A549 (cell line): ENCODE measurements at regions not wholly inside any gene's neighbourhood (a gene's known extent, or its start where the extent isn't known, plus 50 kb on each side); places are given as distances from the start of the nearest gene placed in this dataset.
A peak's percentile ranks its signal among the peaks of the same experiment; 100 is the strongest.

Experiments
- ATAC-seq, 2 experiments: fragments of 200-7000 bp in 1 of 2; fragments of >200 bp in 1 of 2; cut with Nextera tagmentation in 1 of 2; cut with Tn5 transposase in 1 of 2; 3 replicates each; pipeline versions ENCODE4 v1.8.0 to v1.9.1; 2018 to 2020; ENCODE audit warnings: mild to moderate bottlenecking in 1 of 2, moderate library complexity in 1 of 2
- CTCF ChIA-PET: fragments of 300-600 bp; sonication (Branson Sonifier 250); formaldehyde crosslinking; extraction: SDS; loops from one replicate; lab custom pipeline; 2021; ENCODE audit warnings: antibody characterized with exemption, inconsistent platforms; lab: Yijun Ruan, JAX
- POLR2A ChIA-PET: fragments of 350-600 bp; formaldehyde crosslinking; extraction: SDS; loops from one replicate; lab custom pipeline; 2021; ENCODE audit warnings: antibody characterized with exemption, inconsistent platforms; lab: Yijun Ruan, JAX
- DNase-seq, 2 experiments: peaks; one replicate each; pipeline versions ENCODE4 v3.0.0 to v3.0.0-alpha.2; 2011 to 2016; ENCODE audit warnings: low read depth in 1 of 2, low spot score in 1 of 2
- FAIRE-seq: peaks from 2 replicates; lab custom pipeline; 2011; peaks lifted over from hg19 to GRCh38; lab: Jason Lieb, UNC
- H3K27ac ChIP-seq, 2 experiments: fragments of >200 bp; sonication (Bioruptor Twin); formaldehyde crosslinking; 3 replicates each; pipeline ENCODE4 v1.5.1; 2016 to 2017
- H3K4me1 ChIP-seq: fragments of >200 bp; sonication (Bioruptor Twin); formaldehyde crosslinking; 3 replicates; pipeline ENCODE4 v1.6.1; 2016
- H3K4me2 ChIP-seq: fragments of >200 bp; sonication (Bioruptor Twin); formaldehyde crosslinking; 3 replicates; pipeline ENCODE4 v1.6.1; 2016
- H3K4me3 ChIP-seq: fragments of >200 bp; sonication (Bioruptor Twin); formaldehyde crosslinking; 3 replicates; pipeline ENCODE4 v1.5.1; 2016
- H3K9me3 ChIP-seq: fragments of >200 bp; sonication (Bioruptor Twin); formaldehyde crosslinking; 3 replicates; pipeline ENCODE4 v1.6.1; 2016
- CHD2 ChIP-seq: fragments of 150-350 bp; IDR thresholded peaks from 2 replicates; pipeline ENCODE4 v1.6.1; 2014; ENCODE audit warnings: low read length; ENCODE audit not compliant: partially characterized antibody
- E2F6 ChIP-seq: IDR thresholded peaks from 2 replicates; pipeline ENCODE4 v1.6.1; 2012; ENCODE audit warnings: low read depth, borderline replicate concordance
- EHF ChIP-seq: fragments of 250-450 bp; sonication (Bioruptor Pico); IDR thresholded peaks from 2 replicates; pipeline ENCODE4 v1.5.0; 2020; ENCODE audit warnings: mild to moderate bottlenecking
- EHMT2 ChIP-seq: fragments of 200-600 bp; sonication (generic); IDR thresholded peaks from 2 replicates; pipeline ENCODE4 v1.6.1; 2016; ENCODE audit warnings: antibody characterized with exemption, low read depth, mild to moderate bottlenecking, moderate library complexity
- FOXS1 ChIP-seq: fragments of 250-450 bp; sonication (Bioruptor Pico); IDR thresholded peaks from 2 replicates; pipeline ENCODE4 v1.5.0; 2020; ENCODE audit warnings: mild to moderate bottlenecking, moderate library complexity
- HDAC2 ChIP-seq: fragments of 200-600 bp; sonication (generic); IDR thresholded peaks from 2 replicates; pipeline ENCODE4 v1.6.1; 2016
- HES2 ChIP-seq: fragments of >200 bp; sonication (Bioruptor Twin); formaldehyde crosslinking; IDR thresholded peaks from 2 replicates; pipeline ENCODE4 v1.6.1; 2016
- HEYL ChIP-seq: fragments of 250-450 bp; sonication (Bioruptor Pico); IDR thresholded peaks from 2 replicates; pipeline ENCODE4 v1.8.0; 2021; ENCODE audit warnings: mild to moderate bottlenecking, moderate library complexity
- HOXB13 ChIP-seq: fragments of 250-450 bp; sonication (Bioruptor Pico); IDR thresholded peaks from 2 replicates; pipeline ENCODE4 v1.5.0; 2020; ENCODE audit warnings: low read depth, mild to moderate bottlenecking, moderate library complexity
- JUN ChIP-seq, 2 experiments: fragments of >200 bp; sonication (Bioruptor Twin); formaldehyde crosslinking; IDR thresholded peaks; 2 replicates in 1 of 2; 3 replicates in 1 of 2; pipeline ENCODE4 v1.6.1; 2016 to 2017
- MAZ ChIP-seq: fragments of 150-350 bp; IDR thresholded peaks from 2 replicates; pipeline ENCODE4 v1.6.1; 2014; ENCODE audit warnings: antibody characterized with exemption, low read depth, low read length, borderline replicate concordance
- MYC ChIP-seq: IDR thresholded peaks from 2 replicates; pipeline ENCODE4 v1.6.1; 2012; ENCODE audit warnings: mild to moderate bottlenecking, inconsistent platforms, low read length, improper control_type of control experiment, borderline replicate concordance
- NPAS2 ChIP-seq: fragments of 250-450 bp; sonication (Bioruptor Pico); IDR thresholded peaks from 2 replicates; pipeline ENCODE4 v1.8.0; 2022; ENCODE audit warnings: mild to moderate bottlenecking, moderate library complexity, borderline replicate concordance
- NR3C1 ChIP-seq: fragments of >200 bp; sonication (Bioruptor Twin); formaldehyde crosslinking; IDR thresholded peaks from 3 replicates; pipeline ENCODE4 v1.6.1; 2017
- POLR2AphosphoS2 ChIP-seq: conservative IDR thresholded peaks from 2 replicates; pipeline ENCODE4 v1.6.1; 2012; ENCODE audit warnings: low read length, improper control_type of control experiment, inconsistent platforms
- RFX5 ChIP-seq: fragments of 450-650 bp; IDR thresholded peaks from 2 replicates; pipeline ENCODE4 v1.7.1; 2014; ENCODE audit warnings: antibody characterized with exemption, mild to moderate bottlenecking, moderate library complexity
- RNF2 ChIP-seq: fragments of 200-600 bp; sonication (generic); IDR thresholded peaks from 2 replicates; pipeline ENCODE4 v1.6.1; 2016; ENCODE audit warnings: low read depth, mild to moderate bottlenecking, antibody characterized with exemption, moderate library complexity, borderline replicate concordance
- SREBF2 ChIP-seq: fragments of 450-650 bp; IDR thresholded peaks from 2 replicates; pipeline ENCODE4 v1.6.1; 2014; ENCODE audit warnings: mild to moderate bottlenecking, moderate library complexity
- TP53 ChIP-seq: fragments of 250-450 bp; sonication (Bioruptor Pico); IDR thresholded peaks from 2 replicates; pipeline ENCODE4 v1.5.0; 2021; ENCODE audit warnings: mild to moderate bottlenecking, moderate library complexity
- ZC3H11A ChIP-seq: fragments of 450-650 bp; IDR thresholded peaks from 2 replicates; pipeline ENCODE4 v1.6.1; 2014; ENCODE audit warnings: antibody characterized with exemption, mild to moderate bottlenecking
- ZFP36 ChIP-seq: fragments of 450-650 bp; IDR thresholded peaks from 2 replicates; pipeline ENCODE4 v1.6.1; 2014; ENCODE audit warnings: borderline replicate concordance; ENCODE audit not compliant: partially characterized antibody
- ZNF302 ChIP-seq: fragments of 250-450 bp; sonication (Bioruptor Pico); IDR thresholded peaks from 2 replicates; pipeline ENCODE4 v1.9.0; 2021; ENCODE audit warnings: inconsistent platforms, mild to moderate bottlenecking, moderate library complexity
- whole genome bisulfite sequencing: methylation state at CpG from one replicate; pipeline ENCODE4 v1.1.6; 2017; ENCODE audit errors: missing lambda C conversion rate; 5-methylcytosine and 5-hydroxymethylcytosine counted together
- TF ChIP-seq, protein P1 (sequence below): fragments of 250-450 bp; sonication (Bioruptor Pico); IDR thresholded peaks from 2 replicates; pipeline ENCODE4 v1.5.0; 2020; ENCODE audit warnings: low read depth, mild to moderate bottlenecking, moderate library complexity

GRCh38 chr5:169512385-169512784 lies 71.2 kb upstream of the SPDL1 start:
- Histone ChIP-seq H3K9me3 (no peaks in the 10 kb centered on the region), H3K4me1 (no peaks in the 10 kb centered on the region), H3K27ac (no peak overlapping the region), H3K4me3 (no peak overlapping the region), H3K4me2 (no peak overlapping the region)
- TF ChIP-seq E2F6 (no peak), FOXS1 (CRISPR knock-in tag) (no peak), JUN (IDR thresholded peaks at IDR 0.05) (no peak), EHMT2 (no peak), MYC (no peak), NR3C1 (no peak), HEYL (CRISPR knock-in tag) (no peak), TP53 (CRISPR knock-in tag) (no peak), SREBF2 (no peak), POLR2AphosphoS2 (no peak), RNF2 (no peak), CHD2 (no peak)
- no peak for FAIRE-seq
- no peak for DNase-seq
- ChIA-PET CTCF (interaction anchor here (0.6 to 1.8 kb wide), 3 partner anchors 8 to 806 kb away, joined by 3 to 4 read pairs (median 4); no protein-coding TSS in a partner anchor), POLR2A (no interaction called here)
- WGBS, result 73% methylated on average over 4 of the region's 4 CpGs
- peak in 1 of 2 experiments; percentile 72; a peak in 3 of 6 replicates for ATAC-seq

DNA sequence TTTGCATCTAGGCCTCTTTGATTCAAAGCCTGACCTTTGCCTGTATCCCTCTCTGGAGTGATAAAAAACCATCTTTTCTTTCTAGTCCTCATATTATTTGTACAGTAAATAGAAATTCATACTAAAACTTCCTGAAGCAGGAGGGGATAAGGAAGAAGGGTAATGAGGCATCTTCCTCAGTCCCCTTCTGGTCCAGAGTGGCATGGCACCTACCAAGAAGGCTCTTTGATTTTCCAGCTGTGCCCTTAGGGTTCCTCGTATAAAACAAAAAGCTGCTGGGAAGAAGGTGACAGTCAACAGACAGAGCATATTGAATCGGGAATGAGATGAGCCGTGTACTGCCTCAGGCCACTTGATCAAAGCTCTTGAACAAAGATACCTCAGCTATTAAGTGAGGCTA lies 71.9 kb upstream of the SPDL1 start:
- TF ChIP-seq HES2 (no peak), ZNF302 (CRISPR knock-in tag) (no peak), NPAS2 (no peak), ZC3H11A (no peak), EHF (CRISPR knock-in tag) (no peak), NR3C1 (no peak), MAZ (no peak), HDAC2 (no peak), E2F6 (no peak), ZFP36 (no peak), RFX5 (no peak), EHMT2 (no peak), HOXB13 (CRISPR knock-in tag) (no peak)
- TF ChIP-seq, protein P1, sequence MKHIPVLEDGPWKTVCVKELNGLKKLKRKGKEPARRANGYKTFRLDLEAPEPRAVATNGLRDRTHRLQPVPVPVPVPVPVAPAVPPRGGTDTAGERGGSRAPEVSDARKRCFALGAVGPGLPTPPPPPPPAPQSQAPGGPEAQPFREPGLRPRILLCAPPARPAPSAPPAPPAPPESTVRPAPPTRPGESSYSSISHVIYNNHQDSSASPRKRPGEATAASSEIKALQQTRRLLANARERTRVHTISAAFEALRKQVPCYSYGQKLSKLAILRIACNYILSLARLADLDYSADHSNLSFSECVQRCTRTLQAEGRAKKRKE (CRISPR knock-in tag), result no peak
- ATAC-seq (peak in 1 of 2 experiments; percentile 77; a peak in 4 of 6 replicates), FAIRE-seq (no peak), DNase-seq (no peak)
- Histone ChIP-seq H3K9me3 (no peaks in the 10 kb centered on the region), H3K4me3 (no peak overlapping the region), H3K4me2 (no peak overlapping the region), H3K27ac (no peak overlapping the region), H3K4me1 (no peaks in the 10 kb centered on the region)
- ChIA-PET CTCF (interaction anchor here (0.6 to 1.8 kb wide), 3 partner anchors 9 to 805 kb away, joined by 3 to 4 read pairs (median 4); no protein-coding TSS in a partner anchor), POLR2A (no interaction called here)
- 57% methylated on average over 3 of the region's 3 CpGs for WGBS
